ENCODE measurements at regions not wholly inside any gene's neighbourhood (a gene's known extent, or its start where the extent isn't known, plus 50 kb on each side); places are given as distances from the start of the nearest gene placed in this dataset.

DNA sequence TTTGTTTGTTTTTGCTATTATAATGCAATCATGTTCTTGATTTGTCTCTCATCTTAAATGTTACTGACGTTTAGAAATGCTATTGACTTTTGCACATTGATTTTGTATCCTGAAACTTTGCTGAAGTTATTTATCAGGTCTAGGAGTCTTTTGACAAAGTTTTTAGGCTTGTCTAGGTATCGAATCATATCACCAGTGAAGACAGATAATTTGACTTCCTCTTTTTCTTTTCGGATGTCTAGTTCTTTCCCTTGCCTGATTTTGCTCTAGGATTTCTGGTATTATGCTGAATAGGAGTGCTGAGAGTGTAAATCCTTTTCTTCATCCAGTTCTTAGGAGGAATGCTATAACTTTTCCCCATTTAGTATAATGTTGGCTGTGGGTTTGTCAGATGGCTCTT is 719.7 kb upstream of the BCHE start:
- TF ChIP-seq, protein P1, sequence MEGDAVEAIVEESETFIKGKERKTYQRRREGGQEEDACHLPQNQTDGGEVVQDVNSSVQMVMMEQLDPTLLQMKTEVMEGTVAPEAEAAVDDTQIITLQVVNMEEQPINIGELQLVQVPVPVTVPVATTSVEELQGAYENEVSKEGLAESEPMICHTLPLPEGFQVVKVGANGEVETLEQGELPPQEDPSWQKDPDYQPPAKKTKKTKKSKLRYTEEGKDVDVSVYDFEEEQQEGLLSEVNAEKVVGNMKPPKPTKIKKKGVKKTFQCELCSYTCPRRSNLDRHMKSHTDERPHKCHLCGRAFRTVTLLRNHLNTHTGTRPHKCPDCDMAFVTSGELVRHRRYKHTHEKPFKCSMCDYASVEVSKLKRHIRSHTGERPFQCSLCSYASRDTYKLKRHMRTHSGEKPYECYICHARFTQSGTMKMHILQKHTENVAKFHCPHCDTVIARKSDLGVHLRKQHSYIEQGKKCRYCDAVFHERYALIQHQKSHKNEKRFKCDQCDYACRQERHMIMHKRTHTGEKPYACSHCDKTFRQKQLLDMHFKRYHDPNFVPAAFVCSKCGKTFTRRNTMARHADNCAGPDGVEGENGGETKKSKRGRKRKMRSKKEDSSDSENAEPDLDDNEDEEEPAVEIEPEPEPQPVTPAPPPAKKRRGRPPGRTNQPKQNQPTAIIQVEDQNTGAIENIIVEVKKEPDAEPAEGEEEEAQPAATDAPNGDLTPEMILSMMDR (conservative IDR thresholded peaks at IDR 0.05), result no peak
- TF ChIP-seq ZFX (IDR thresholded peaks at IDR 0.05), result no peak

All from C4-2B (cell line).